ENCODE measurements at regions not wholly inside any gene's neighbourhood (a gene's known extent, or its start where the extent isn't known, plus 50 kb on each side); places are given as distances from the start of the nearest gene placed in this dataset.

DNA sequence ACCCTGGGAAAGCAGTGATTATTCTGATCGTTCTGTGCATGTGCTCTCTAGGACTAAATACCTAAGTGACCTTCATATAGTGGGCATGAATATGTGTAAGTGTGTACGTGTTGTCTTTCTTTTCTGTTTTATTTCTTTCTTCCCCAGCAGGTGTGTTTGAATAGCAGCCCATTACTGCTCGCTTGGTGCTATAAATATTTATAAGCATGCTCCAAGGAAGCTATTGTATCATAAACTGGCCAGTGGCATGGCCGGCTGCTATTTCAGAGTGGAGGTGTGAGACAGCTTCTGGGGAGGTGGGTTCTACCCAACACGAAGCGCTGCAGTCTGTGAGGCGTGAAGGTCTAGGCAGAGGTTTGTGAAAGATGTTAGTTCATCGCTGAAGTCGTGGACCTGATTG lies 641.8 kb downstream of the NTRK3 start:
- H3K27ac ChIP-seq = no peak overlapping the region
- H3K9me2 ChIP-seq (ENCODE audit: insufficient read depth) = no peaks in the 10 kb centered on the region
- H3K4me2 ChIP-seq = no peak overlapping the region
- H4K20me1 ChIP-seq (ENCODE audit: insufficient read depth) = no peaks in the 10 kb centered on the region
- no peaks in the 10 kb centered on the region for H3K9me3 ChIP-seq (ENCODE audit: insufficient read depth, low read depth)
- no peak overlapping the region for H2AFZ ChIP-seq
- no peaks in the 10 kb centered on the region for H3K27me3 ChIP-seq (ENCODE audit: insufficient read depth, low read depth)
- no peaks in the 10 kb centered on the region for H3K36me3 ChIP-seq (ENCODE audit: low read depth)
- no peaks in the 10 kb centered on the region for H3K79me2 ChIP-seq (ENCODE audit: low read depth)
- no peaks in the 10 kb centered on the region for H3K4me1 ChIP-seq (replicated peaks; ENCODE audit: insufficient read depth)
- no peak overlapping the region for H3K4me3 ChIP-seq
- TF ChIP-seq EZH2 (IDR thresholded peaks at IDR 0.05; ENCODE audit: low read depth) = no peak
- TF ChIP-seq, protein P1, sequence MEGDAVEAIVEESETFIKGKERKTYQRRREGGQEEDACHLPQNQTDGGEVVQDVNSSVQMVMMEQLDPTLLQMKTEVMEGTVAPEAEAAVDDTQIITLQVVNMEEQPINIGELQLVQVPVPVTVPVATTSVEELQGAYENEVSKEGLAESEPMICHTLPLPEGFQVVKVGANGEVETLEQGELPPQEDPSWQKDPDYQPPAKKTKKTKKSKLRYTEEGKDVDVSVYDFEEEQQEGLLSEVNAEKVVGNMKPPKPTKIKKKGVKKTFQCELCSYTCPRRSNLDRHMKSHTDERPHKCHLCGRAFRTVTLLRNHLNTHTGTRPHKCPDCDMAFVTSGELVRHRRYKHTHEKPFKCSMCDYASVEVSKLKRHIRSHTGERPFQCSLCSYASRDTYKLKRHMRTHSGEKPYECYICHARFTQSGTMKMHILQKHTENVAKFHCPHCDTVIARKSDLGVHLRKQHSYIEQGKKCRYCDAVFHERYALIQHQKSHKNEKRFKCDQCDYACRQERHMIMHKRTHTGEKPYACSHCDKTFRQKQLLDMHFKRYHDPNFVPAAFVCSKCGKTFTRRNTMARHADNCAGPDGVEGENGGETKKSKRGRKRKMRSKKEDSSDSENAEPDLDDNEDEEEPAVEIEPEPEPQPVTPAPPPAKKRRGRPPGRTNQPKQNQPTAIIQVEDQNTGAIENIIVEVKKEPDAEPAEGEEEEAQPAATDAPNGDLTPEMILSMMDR (conservative IDR thresholded peaks at IDR 0.05) = no peak
- H3F3A ChIP-seq (ENCODE audit: insufficient read depth, low read depth) = no peaks in the 10 kb centered on the region
- ChIA-PET CTCF (no interaction called here), POLR2A (ENCODE audit: unreplicated experiment) (no interaction called here)
- BruUV-seq (replicated peaks) = no TSS peak
- DNase-seq = no peak
- intact Hi-C loops (cut with micrococcal nuclease; ENCODE audit: unreplicated experiment) = no loop called here

DNA sequence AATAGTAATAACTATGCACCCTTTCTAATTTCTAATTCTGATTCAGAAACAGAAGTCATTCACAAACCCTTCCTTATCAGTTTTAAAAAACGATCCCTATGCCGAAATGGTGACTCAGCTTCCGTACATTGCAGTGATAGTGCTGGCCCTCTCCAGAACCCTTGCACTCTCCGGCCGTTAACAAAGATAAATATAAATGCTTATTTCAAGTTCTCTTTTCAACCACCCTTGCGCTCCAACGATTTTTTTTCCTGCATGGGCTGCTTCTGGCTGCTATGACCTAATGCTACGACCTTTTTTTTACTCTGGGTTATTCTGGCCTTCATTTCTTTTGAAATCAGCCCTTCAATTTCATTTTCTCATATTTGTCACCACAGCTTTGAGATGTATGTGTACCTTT lies 646.2 kb downstream of the NTRK3 start:
- ChIA-PET CTCF (no interaction called here), POLR2A (ENCODE audit: unreplicated experiment) (no interaction called here)
- no peaks in the 10 kb centered on the region for H3K27me3 ChIP-seq (ENCODE audit: insufficient read depth, low read depth)
- H4K20me1 ChIP-seq (ENCODE audit: insufficient read depth) = no peaks in the 10 kb centered on the region
- H3F3A ChIP-seq (ENCODE audit: insufficient read depth, low read depth) = no peaks in the 10 kb centered on the region
- no peaks in the 10 kb centered on the region for H3K36me3 ChIP-seq (ENCODE audit: low read depth)
- H2AFZ ChIP-seq = no peak overlapping the region
- DNase-seq = no peak
- intact Hi-C loops (cut with micrococcal nuclease; ENCODE audit: unreplicated experiment) = no loop called here
- H3K9me3 ChIP-seq (ENCODE audit: insufficient read depth, low read depth) = no peaks in the 10 kb centered on the region
- BruUV-seq (replicated peaks) = no TSS peak
- no peak overlapping the region for H3K27ac ChIP-seq
- TF ChIP-seq, protein P1 (conservative IDR thresholded peaks at IDR 0.05) = no peak
- no peak for TF ChIP-seq EZH2 (IDR thresholded peaks at IDR 0.05; ENCODE audit: low read depth)
- no peak overlapping the region for H3K4me2 ChIP-seq
- no peaks in the 10 kb centered on the region for H3K79me2 ChIP-seq (ENCODE audit: low read depth)
- H3K4me1 ChIP-seq (replicated peaks; ENCODE audit: insufficient read depth) = no peaks in the 10 kb centered on the region
- H3K9me2 ChIP-seq (ENCODE audit: insufficient read depth) = no peaks in the 10 kb centered on the region
- H3K4me3 ChIP-seq = no peak overlapping the region

- POLR2A ChIA-PET (ENCODE audit: unreplicated experiment) = interaction anchor here (0.6 kb wide), 1 partner anchor 411 kb away, joined by 3 read pairs; no protein-coding TSS in a partner anchor
- no peaks in the 10 kb centered on the region for H4K20me1 ChIP-seq (ENCODE audit: insufficient read depth)
- intact Hi-C loops (cut with micrococcal nuclease; ENCODE audit: unreplicated experiment) = no loop called here
These were observed 646.6 kb downstream of the NTRK3 start for GRCh38 chr15:87609894-87610293.

More at GRCh38 chr15:87609894-87610293, 646.6 kb downstream of the NTRK3 start:
- Histone ChIP-seq H3K9me3 (ENCODE audit: insufficient read depth, low read depth) (no peaks in the 10 kb centered on the region), H3K4me1 (replicated peaks; ENCODE audit: insufficient read depth) (no peaks in the 10 kb centered on the region), H3K27me3 (ENCODE audit: insufficient read depth, low read depth) (no peaks in the 10 kb centered on the region), H3K9me2 (ENCODE audit: insufficient read depth) (no peaks in the 10 kb centered on the region), H3K79me2 (ENCODE audit: low read depth) (no peaks in the 10 kb centered on the region), H3K4me2 (no peak overlapping the region), H3K36me3 (ENCODE audit: low read depth) (no peaks in the 10 kb centered on the region), H3K4me3 (no peak overlapping the region), H3K27ac (no peak overlapping the region), H3F3A (ENCODE audit: insufficient read depth, low read depth) (no peaks in the 10 kb centered on the region), H2AFZ (no peak overlapping the region)
- no TSS peak for BruUV-seq (replicated peaks)
- CTCF ChIA-PET = no interaction called here
- no peak for DNase-seq
- no peak for TF ChIP-seq EZH2 (IDR thresholded peaks at IDR 0.05; ENCODE audit: low read depth)
- TF ChIP-seq, protein P1 (conservative IDR thresholded peaks at IDR 0.05) = no peak

All from PC-9 (cell line).